Mesendoderm (in vitro differentiated cells): ENCODE measurements at regions not wholly inside any gene's neighbourhood (a gene's known extent, or its start where the extent isn't known, plus 50 kb on each side); places are given as distances from the start of the nearest gene placed in this dataset.

Source experiments
- DNase-seq: peaks from one replicate; pipeline ENCODE4 v3.0.0; 2013
- H2AK5ac ChIP-seq: 2 replicates; pipeline ENCODE4 v1.6.1; 2013; ENCODE audit warnings: low read length, inconsistent platforms
- H2BK120ac ChIP-seq: 2 replicates; pipeline ENCODE4 v1.6.1; 2013; ENCODE audit warnings: low read depth, mild to moderate bottlenecking, low read length, moderate library complexity, mixed read lengths
- H2BK15ac ChIP-seq: replicated peaks from 2 replicates; pipeline ENCODE4 v1.6.1; 2013; ENCODE audit warnings: low read depth, mild to moderate bottlenecking, moderate library complexity
- H2BK5ac ChIP-seq: 2 replicates; pipeline ENCODE4 v1.6.1; 2013; ENCODE audit warnings: low read length, inconsistent platforms
- H3K18ac ChIP-seq: 2 replicates; pipeline ENCODE4 v1.6.1; 2013; ENCODE audit warnings: mild to moderate bottlenecking, low read length, mixed read lengths
- H3K23ac ChIP-seq: one replicate; pipeline ENCODE4 v1.6.1; 2013; ENCODE audit warnings: low read length
- H3K27ac ChIP-seq: 2 replicates; pipeline ENCODE4 v1.5.1; 2013; ENCODE audit warnings: low read depth, mild to moderate bottlenecking, inconsistent platforms, low read length, moderate library complexity
- H3K27me3 ChIP-seq: 2 replicates; pipeline ENCODE4 v1.6.1; 2013; ENCODE audit warnings: low read length, control low read depth, mild to moderate bottlenecking, inconsistent platforms; ENCODE audit not compliant: insufficient read depth, poor library complexity
- H3K36me3 ChIP-seq: 2 replicates; pipeline ENCODE4 v1.6.1; 2013; ENCODE audit warnings: low read length, inconsistent platforms; ENCODE audit not compliant: control insufficient read depth, insufficient read depth
- H3K4ac ChIP-seq: one replicate; pipeline ENCODE4 v1.6.1; 2013; ENCODE audit warnings: low read depth, mild to moderate bottlenecking, low read length, moderate library complexity
- H3K4me1 ChIP-seq: 2 replicates; pipeline ENCODE4 v1.6.1; 2013; ENCODE audit warnings: low read depth, low read length, inconsistent platforms; ENCODE audit not compliant: control insufficient read depth
- H3K4me2 ChIP-seq: 2 replicates; pipeline ENCODE4 v1.6.1; 2013; ENCODE audit warnings: low read length
- H3K4me3 ChIP-seq: 2 replicates; pipeline ENCODE4 v1.5.1; 2013; ENCODE audit warnings: mild to moderate bottlenecking, low read length
- H3K56ac ChIP-seq: one replicate; pipeline ENCODE4 v1.6.1; 2013; ENCODE audit warnings: low read length
- H3K79me1 ChIP-seq: 2 replicates; pipeline ENCODE4 v1.6.1; 2013; ENCODE audit warnings: low read length, inconsistent platforms
- H3K79me2 ChIP-seq: 2 replicates; pipeline ENCODE4 v1.6.1; 2013; ENCODE audit warnings: mild to moderate bottlenecking, low read length; ENCODE audit not compliant: control insufficient read depth, insufficient read depth
- H3K9ac ChIP-seq: 2 replicates; pipeline ENCODE4 v1.6.1; 2013; ENCODE audit warnings: low read length, inconsistent platforms
- H4K5ac ChIP-seq: one replicate; pipeline ENCODE4 v1.6.1; 2013; ENCODE audit warnings: low read length
- H4K8ac ChIP-seq: one replicate; pipeline ENCODE4 v1.6.1; 2013; ENCODE audit warnings: low read depth, mild to moderate bottlenecking, control low read depth, low read length, moderate library complexity
- WGBS: extraction: QIAGEN DNeasy Blood & Tissue Kit; methylation state at CpG from one replicate; pipeline ENCODE4 v1.1.7; 2013; ENCODE audit warnings: low lambda C conversion rate, missing lambda C conversion rate; ENCODE audit not compliant: insufficient coverage; ENCODE audit errors: extremely low coverage; 5-methylcytosine and 5-hydroxymethylcytosine counted together

DNA sequence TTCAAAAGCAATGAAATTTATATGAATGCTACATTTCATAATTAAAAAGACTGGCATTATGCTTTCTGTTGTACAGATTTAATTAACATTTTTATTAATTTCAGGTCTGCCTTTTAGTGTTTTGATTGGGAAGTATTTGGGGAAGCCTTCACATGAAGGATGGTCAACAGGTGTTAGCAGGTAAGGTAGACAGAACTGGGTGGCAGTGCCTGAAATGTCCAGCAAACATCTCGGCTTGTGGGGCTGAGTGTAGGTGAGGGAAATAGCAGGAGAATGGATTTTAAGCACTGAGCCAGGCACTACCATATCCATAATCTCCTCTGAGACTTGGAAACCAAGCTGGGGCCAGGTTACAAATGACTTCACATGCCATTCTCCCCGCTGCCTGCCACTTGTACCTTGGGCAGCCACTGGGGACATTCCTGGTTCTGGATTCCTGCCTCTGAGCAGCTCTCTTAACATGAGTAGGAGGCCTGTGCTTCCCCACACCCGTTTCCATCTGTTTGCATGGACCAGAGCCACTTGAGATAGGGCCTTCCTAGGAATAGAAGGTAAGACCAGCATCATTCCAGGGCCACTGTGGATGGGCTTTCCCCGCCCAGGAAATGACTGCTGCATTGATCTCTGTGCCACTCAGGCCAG lies 125.9 kb upstream of the HES1 start:
- Histone ChIP-seq H3K9ac (no peak overlapping the region), H3K4ac (no peak overlapping the region), H3K4me3 (no peak overlapping the region), H3K27me3 (no peaks in the 10 kb centered on the region), H3K4me2 (no peak overlapping the region), H3K79me2 (no peaks in the 10 kb centered on the region), H2BK120ac (no peak overlapping the region), H3K23ac (no peak overlapping the region), H3K27ac (no peak overlapping the region), H2AK5ac (no peak overlapping the region), H3K36me3 (no peaks in the 10 kb centered on the region), H2BK15ac (no peak overlapping the region), H3K18ac (no peak overlapping the region), H3K79me1 (no peaks in the 10 kb centered on the region), H2BK5ac (no peak overlapping the region), H4K8ac (no peak overlapping the region), H3K56ac (no peak overlapping the region), H4K5ac (no peak overlapping the region), H3K4me1 (no peaks in the 10 kb centered on the region)
- peak; percentile 83 for DNase-seq
- no CpG with 5 or more reads among the region's 4 CpGs for WGBS

DNA sequence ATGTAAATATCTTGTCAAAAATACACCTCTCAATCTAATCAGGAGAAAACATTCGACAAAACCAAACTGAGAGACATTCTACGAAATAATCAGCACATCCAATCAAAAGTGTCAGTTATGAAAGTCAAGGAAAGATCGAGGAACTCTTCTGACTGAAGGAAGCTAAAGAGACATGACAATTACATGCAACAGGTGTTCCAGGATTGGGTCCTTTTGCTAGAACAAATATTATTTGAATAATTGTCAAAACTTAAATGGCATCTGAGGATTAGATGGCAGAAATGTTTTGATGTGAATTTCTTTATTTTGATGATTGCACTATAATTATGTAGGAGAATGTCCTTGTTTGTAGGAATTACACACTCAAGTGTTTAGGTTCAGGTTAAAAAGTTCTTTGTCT lies 124.1 kb upstream of the HES1 start:
- no peak overlapping the region for H3K4ac ChIP-seq
- H3K79me2 ChIP-seq: no peaks in the 10 kb centered on the region
- no peak overlapping the region for H3K4me2 ChIP-seq
- no peak overlapping the region for H3K27ac ChIP-seq
- H4K5ac ChIP-seq: no peak overlapping the region
- H3K23ac ChIP-seq: no peak overlapping the region
- H3K18ac ChIP-seq: no peak overlapping the region
- no peaks in the 10 kb centered on the region for H3K79me1 ChIP-seq
- no peaks in the 10 kb centered on the region for H3K27me3 ChIP-seq
- no peak overlapping the region for H3K4me3 ChIP-seq
- H3K9ac ChIP-seq: no peak overlapping the region
- H3K36me3 ChIP-seq: no peaks in the 10 kb centered on the region
- H2BK15ac ChIP-seq: no peak overlapping the region
- H2AK5ac ChIP-seq: no peak overlapping the region
- H4K8ac ChIP-seq: no peak overlapping the region
- no peak overlapping the region for H3K56ac ChIP-seq
- H2BK120ac ChIP-seq: no peak overlapping the region
- no peak for DNase-seq
- no CpG with 5 or more reads among the region's 3 CpGs for WGBS
- no peaks in the 10 kb centered on the region for H3K4me1 ChIP-seq
- H2BK5ac ChIP-seq: no peak overlapping the region

DNA sequence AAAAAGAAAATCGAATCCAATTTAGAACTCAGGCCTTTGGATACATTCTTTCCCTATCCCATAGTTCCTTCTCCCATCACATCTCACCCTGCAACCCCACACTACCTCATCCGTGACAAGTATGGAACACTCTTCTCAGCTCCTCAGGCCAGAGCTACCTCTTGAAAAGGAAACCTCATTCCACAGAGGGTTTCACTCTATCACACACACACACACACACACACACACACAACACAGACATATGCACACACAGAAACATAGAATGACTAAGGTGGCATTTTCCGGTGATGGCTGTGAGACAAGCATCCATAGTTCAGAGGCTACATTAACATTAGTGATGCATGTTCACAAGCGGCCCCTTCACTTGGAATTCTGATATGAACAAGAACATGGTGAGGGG lies 122.0 kb upstream of the HES1 start:
- Histone ChIP-seq H3K56ac (no peak overlapping the region), H3K4me3 (no peak overlapping the region), H3K9ac (no peak overlapping the region), H2BK5ac (no peak overlapping the region), H3K27me3 (no peaks in the 10 kb centered on the region), H3K18ac (no peak overlapping the region), H2BK120ac (no peak overlapping the region), H3K79me1 (no peaks in the 10 kb centered on the region), H4K8ac (no peak overlapping the region), H3K79me2 (no peaks in the 10 kb centered on the region), H4K5ac (no peak overlapping the region), H3K4ac (no peak overlapping the region), H3K4me1 (no peaks in the 10 kb centered on the region), H2BK15ac (no peak overlapping the region), H3K23ac (no peak overlapping the region), H2AK5ac (no peak overlapping the region), H3K36me3 (no peaks in the 10 kb centered on the region), H3K4me2 (no peak overlapping the region), H3K27ac (no peak overlapping the region)
- WGBS: no CpG with 5 or more reads among the region's 4 CpGs
- no peak for DNase-seq

DNA sequence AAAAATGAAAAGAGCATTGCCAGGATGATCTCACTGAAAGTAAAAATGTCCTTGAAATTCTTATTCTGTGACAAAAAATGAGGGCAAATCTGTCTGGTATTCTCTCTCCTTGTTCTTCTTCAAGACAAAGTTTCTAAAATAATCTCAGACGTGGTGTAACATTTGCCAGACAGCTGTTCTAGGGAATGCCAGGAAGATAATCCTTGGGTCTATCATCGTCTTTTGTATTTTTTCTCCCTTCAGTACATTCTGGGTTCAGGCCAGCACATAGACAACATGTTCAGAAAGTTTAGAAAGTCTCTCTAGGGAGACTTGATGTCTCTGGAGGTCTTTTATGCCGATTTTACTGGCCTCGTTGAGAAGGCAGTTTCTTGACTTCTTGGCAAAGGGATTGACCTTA lies 121.2 kb upstream of the HES1 start:
- Histone ChIP-seq H2BK15ac (no peak overlapping the region), H3K4me1 (no peaks in the 10 kb centered on the region), H2BK5ac (no peak overlapping the region), H3K4me3 (no peak overlapping the region), H3K4ac (no peak overlapping the region), H3K27me3 (no peaks in the 10 kb centered on the region), H3K56ac (no peak overlapping the region), H3K27ac (no peak overlapping the region), H2AK5ac (no peak overlapping the region), H3K79me2 (no peaks in the 10 kb centered on the region), H3K36me3 (no peaks in the 10 kb centered on the region), H2BK120ac (no peak overlapping the region), H3K9ac (no peak overlapping the region), H3K4me2 (no peak overlapping the region), H4K8ac (no peak overlapping the region), H3K79me1 (no peaks in the 10 kb centered on the region), H4K5ac (no peak overlapping the region), H3K18ac (no peak overlapping the region), H3K23ac (no peak overlapping the region)
- DNase-seq: no peak
- WGBS: no CpG with 5 or more reads among the region's 4 CpGs

DNA sequence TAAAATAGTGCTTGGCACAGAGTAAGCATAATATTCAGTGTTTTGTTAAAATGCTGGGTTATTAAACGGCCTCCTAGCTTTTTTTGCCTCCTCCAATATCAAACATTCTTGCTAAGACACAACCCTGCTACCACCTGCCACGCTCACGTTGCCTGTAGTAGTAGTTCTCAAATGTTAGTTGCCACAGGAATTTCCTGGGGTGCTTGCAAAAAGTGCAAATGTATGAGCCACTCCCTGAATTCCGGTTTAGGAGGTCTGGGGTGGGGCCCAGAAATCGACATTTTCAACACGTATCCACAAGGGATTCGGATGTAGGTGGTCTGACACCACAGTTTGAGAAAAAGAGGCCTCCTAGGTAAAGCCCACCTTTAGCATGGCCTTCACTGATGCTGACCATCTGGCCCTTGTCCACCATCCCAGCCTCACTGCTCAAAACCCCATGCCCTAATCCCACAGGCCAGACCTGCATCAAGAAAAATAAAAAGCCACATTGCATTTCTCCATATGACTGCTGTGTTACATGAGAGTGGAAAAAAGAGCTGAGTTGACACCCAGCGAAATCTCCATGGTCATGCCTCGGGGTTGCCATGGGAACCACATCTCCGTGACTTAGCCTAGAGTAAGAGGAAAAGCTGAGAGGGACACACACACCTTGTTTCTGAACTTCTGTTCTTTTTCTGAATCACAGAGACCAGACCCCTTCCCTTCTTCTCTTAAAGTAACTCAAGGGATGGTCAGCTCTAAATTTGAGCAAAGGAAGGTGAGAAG lies 116.4 kb upstream of the HES1 start:
- no peak overlapping the region for H3K23ac ChIP-seq
- H3K9ac ChIP-seq: no peak overlapping the region
- no peaks in the 10 kb centered on the region for H3K27me3 ChIP-seq
- no peak overlapping the region for H3K4me2 ChIP-seq
- WGBS: no CpG with 5 or more reads among the region's 10 CpGs
- H3K36me3 ChIP-seq: no peaks in the 10 kb centered on the region
- no peak overlapping the region for H3K56ac ChIP-seq
- no peak overlapping the region for H2AK5ac ChIP-seq
- H3K4ac ChIP-seq: no peak overlapping the region
- no peak overlapping the region for H2BK5ac ChIP-seq
- no peaks in the 10 kb centered on the region for H3K79me1 ChIP-seq
- H3K18ac ChIP-seq: no peak overlapping the region
- H2BK15ac ChIP-seq: no peak overlapping the region
- peak; percentile 58 for DNase-seq
- H4K8ac ChIP-seq: no peak overlapping the region
- H2BK120ac ChIP-seq: no peak overlapping the region
- H3K79me2 ChIP-seq: no peaks in the 10 kb centered on the region
- H3K4me3 ChIP-seq: no peak overlapping the region
- no peaks in the 10 kb centered on the region for H3K4me1 ChIP-seq
- no peak overlapping the region for H4K5ac ChIP-seq
- no peak overlapping the region for H3K27ac ChIP-seq
